Endothelial cell of umbilical vein (primary cell): ENCODE measurements at regions not wholly inside any gene's neighbourhood (a gene's known extent, or its start where the extent isn't known, plus 50 kb on each side); places are given as distances from the start of the nearest gene placed in this dataset.

Source experiments
- BruUV-seq: library from RNA; stranded (reverse); fragments of 400-500 nt; replicated peaks from 2 replicates; lab custom pipeline; 2021; lab: Mats Ljungman, UMichigan
- CTCF ChIA-PET: fragments of 300-600, 350-600 bp; sonication (Branson Sonifier 250); formaldehyde crosslinking; loops from one replicate; lab custom pipeline; 2021; ENCODE audit warnings: antibody characterized with exemption, inconsistent platforms; lab: Charles Lee
- POLR2A ChIA-PET: fragments of 300-600, 350-600 bp; sonication (Branson Sonifier 250); formaldehyde crosslinking; loops from one replicate; lab custom pipeline; 2021; ENCODE audit warnings: antibody characterized with exemption, inconsistent platforms; lab: Charles Lee
- DNase-seq: peaks from one replicate; pipeline ENCODE4 v3.0.0-alpha.2; 2011; ENCODE audit warnings: low read depth, low spot score
- FAIRE-seq: peaks from 2 replicates; lab custom pipeline; 2011; peaks lifted over from hg19 to GRCh38; lab: Jason Lieb, UNC
- H2AFZ ChIP-seq: 2 replicates; pipeline ENCODE4 v1.6.0; 2012; ENCODE audit warnings: low read depth, low read length, control low read depth, inconsistent platforms
- H3K27ac ChIP-seq: 2 replicates; pipeline ENCODE4 v1.5.1; 2011; ENCODE audit warnings: low read depth, mild to moderate bottlenecking, control low read depth, low read length, moderate library complexity; ENCODE audit not compliant: insufficient read depth
- H3K27me3 ChIP-seq, 2 experiments: 2 replicates each; pipeline versions ENCODE4 v1.6.0 to v1.6.1; 2011; ENCODE audit warnings: low read length in 2 of 2, mixed read lengths in 1 of 2; ENCODE audit not compliant: control insufficient read depth in 2 of 2, insufficient read depth in 2 of 2
- H3K36me3 ChIP-seq, 2 experiments: 2 replicates in 1 of 2; 3 replicates in 1 of 2; pipeline ENCODE4 v1.5.1; 2011; ENCODE audit warnings: low read length in 2 of 2, mild to moderate bottlenecking in 1 of 2, moderate library complexity in 1 of 2; ENCODE audit not compliant: control insufficient read depth in 2 of 2, insufficient read depth in 2 of 2; ENCODE audit errors: extremely low read depth in 1 of 2
- H3K4me1 ChIP-seq: 3 replicates; pipeline ENCODE4 v1.5.1; 2011; ENCODE audit warnings: mild to moderate bottlenecking, low read length; ENCODE audit not compliant: control insufficient read depth, insufficient read depth; ENCODE audit errors: extremely low read depth
- H3K4me2 ChIP-seq: 2 replicates; pipeline ENCODE4 v1.6.1; 2011; ENCODE audit warnings: low read length, control low read depth, mixed read lengths; ENCODE audit not compliant: insufficient read depth
- H3K4me3 ChIP-seq, 3 experiments: fragments of 200-600 bp in 1 of 3; sonication (generic), shearing (Covaris generic) in 1 of 3; replicated peaks in 1 of 3; 2 replicates each; pipeline ENCODE4 v1.5.1; 2011 to 2016; ENCODE audit warnings: control low read depth in 3 of 3, low read length in 3 of 3, mild to moderate bottlenecking in 2 of 3, inconsistent platforms in 1 of 3, low read depth in 1 of 3, moderate library complexity in 1 of 3; ENCODE audit not compliant: insufficient read depth in 1 of 3
- H3K79me2 ChIP-seq: 2 replicates; pipeline ENCODE4 v1.6.0; 2012; ENCODE audit warnings: low read length, inconsistent platforms; ENCODE audit not compliant: control insufficient read depth, insufficient read depth
- H3K9ac ChIP-seq: replicated peaks from 2 replicates; pipeline ENCODE3; 2011; ENCODE audit warnings: low read length, control low read depth; ENCODE audit not compliant: insufficient read depth; ENCODE audit errors: extremely low read depth
- H3K9me1 ChIP-seq: replicated peaks from 3 replicates; pipeline ENCODE4 v1.6.0; 2011; ENCODE audit warnings: mild to moderate bottlenecking, low read length; ENCODE audit not compliant: control insufficient read depth, insufficient read depth; ENCODE audit errors: extremely low read depth
- H3K9me3 ChIP-seq: replicated peaks from 2 replicates; pipeline ENCODE4 v1.5.1; 2012; ENCODE audit warnings: low read length, inconsistent platforms; ENCODE audit not compliant: control insufficient read depth, insufficient read depth
- H4K20me1 ChIP-seq: replicated peaks from 2 replicates; pipeline ENCODE3; 2011; ENCODE audit warnings: mild to moderate bottlenecking, low read length; ENCODE audit not compliant: control insufficient read depth, insufficient read depth; ENCODE audit errors: extremely low read depth
- EZH2 ChIP-seq: IDR thresholded peaks from 2 replicates; pipeline ENCODE4 v1.6.1; 2012; ENCODE audit warnings: borderline replicate concordance, low read depth, mild to moderate bottlenecking, moderate library complexity, low read length, inconsistent platforms; ENCODE audit not compliant: severe bottlenecking
- FOS ChIP-seq: IDR thresholded peaks from 2 replicates; pipeline ENCODE4 v1.6.1; 2011; ENCODE audit warnings: mild to moderate bottlenecking, low read length, moderate library complexity, borderline replicate concordance; ENCODE audit not compliant: insufficient read depth
- GATA2 ChIP-seq: IDR thresholded peaks from 2 replicates; pipeline ENCODE4 v1.7.0; 2011; ENCODE audit warnings: low read depth, mild to moderate bottlenecking, moderate library complexity, mixed read lengths, low read length; ENCODE audit not compliant: insufficient read length, insufficient read depth
- JUN ChIP-seq: IDR thresholded peaks from 2 replicates; pipeline ENCODE4 v1.6.1; 2011; ENCODE audit warnings: borderline replicate concordance, low read depth; ENCODE audit not compliant: insufficient read length, insufficient read depth
- MYC ChIP-seq: IDR thresholded peaks from one replicate; pipeline ENCODE4 v1.6.1; 2011; ENCODE audit warnings: mild to moderate bottlenecking, low read depth, low read length
- POLR2A ChIP-seq: IDR thresholded peaks from 2 replicates; pipeline ENCODE4 v1.6.1; 2012; ENCODE audit warnings: low read depth, mild to moderate bottlenecking, control low read depth, low read length
- POLR2AphosphoS5 ChIP-seq: IDR thresholded peaks from 2 replicates; pipeline ENCODE4 v1.6.1; 2012; ENCODE audit warnings: low read depth, mild to moderate bottlenecking, control low read depth, low read length, moderate library complexity; ENCODE audit not compliant: insufficient read depth
- dilution Hi-C: fragments of 300-500 bp; cut with MboI; formaldehyde crosslinking; loops from one replicate; pipeline ENCODE4 v1.15.0; 2019; ENCODE audit warnings: low sequenced_read_pairs; ENCODE audit not compliant: extremely low pct_ligation_motif_present
- intact Hi-C: fragments of 100-400 bp; cut with micrococcal nuclease; formaldehyde crosslinking; loops from one replicate; pipeline ENCODE4 v1.10.0; 2022
- TF ChIP-seq, protein P1 (sequence below): IDR thresholded peaks from 2 replicates; pipeline ENCODE4 v1.6.1; 2011; ENCODE audit not compliant: insufficient read depth, insufficient read length
- TF ChIP-seq, protein P2 (sequence below), 2 donors: IDR thresholded peaks; 1 replicate in 1 of 2; 2 replicates in 1 of 2; pipeline ENCODE4 v1.5.1; 2011; ENCODE audit warnings: low read length in 2 of 2, mild to moderate bottlenecking in 2 of 2, moderate library complexity in 2 of 2, control low read depth in 1 of 2, inconsistent platforms in 1 of 2, low read depth in 1 of 2; ENCODE audit not compliant: insufficient read depth in 1 of 2; ENCODE audit errors: extremely low read depth in 1 of 2

DNA sequence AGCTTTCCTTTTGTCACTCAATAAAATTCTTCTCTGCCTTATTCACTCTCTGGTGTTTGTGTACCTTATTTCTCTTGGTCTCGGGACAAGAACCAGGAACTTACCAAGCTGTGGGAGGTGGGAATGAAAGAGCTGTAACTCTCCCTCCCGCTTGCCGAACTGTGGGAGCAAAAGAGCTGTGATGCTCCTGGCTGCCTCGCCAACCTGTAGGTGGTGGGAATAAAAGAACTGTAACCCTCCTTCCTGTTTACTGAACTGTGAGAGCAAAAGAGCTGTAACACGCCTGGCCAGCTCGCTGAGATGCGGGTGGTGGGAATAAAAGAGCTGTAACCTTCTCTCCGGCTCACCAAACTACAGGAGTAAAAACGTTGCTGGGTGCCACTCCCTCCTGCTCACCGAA is 314.1 kb upstream of the LRIG3 start:
- no peaks in the 10 kb centered on the region for H3K9me1 ChIP-seq
- CTCF ChIA-PET = no interaction called here

More for the DNA sequence above, 314.1 kb upstream of the LRIG3 start:
- Histone ChIP-seq H3K4me1 (no peaks in the 10 kb centered on the region), H3K4me3 (no peak overlapping the region), H3K9ac (no peak overlapping the region), H3K36me3 (no peaks in the 10 kb centered on the region), H3K4me2 (no peak overlapping the region), H3K9me3 (no peaks in the 10 kb centered on the region), H3K27ac (no peak overlapping the region), H3K79me2 (no peaks in the 10 kb centered on the region), H3K27me3 (no peaks in the 10 kb centered on the region), H4K20me1 (no peaks in the 10 kb centered on the region), H2AFZ (no peak overlapping the region)
- no TSS peak for BruUV-seq
- no peak for FAIRE-seq
- dilution Hi-C loops (no loop called here), intact Hi-C loops (no loop called here)
- POLR2A ChIA-PET = no interaction called here
- TF ChIP-seq POLR2AphosphoS5 (no peak), MYC (no peak), GATA2 (no peak), FOS (no peak), EZH2 (no peak), JUN (no peak), POLR2A (no peak)
- TF ChIP-seq, protein P1, sequence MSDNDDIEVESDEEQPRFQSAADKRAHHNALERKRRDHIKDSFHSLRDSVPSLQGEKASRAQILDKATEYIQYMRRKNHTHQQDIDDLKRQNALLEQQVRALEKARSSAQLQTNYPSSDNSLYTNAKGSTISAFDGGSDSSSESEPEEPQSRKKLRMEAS = no peak
- TF ChIP-seq, protein P2, sequence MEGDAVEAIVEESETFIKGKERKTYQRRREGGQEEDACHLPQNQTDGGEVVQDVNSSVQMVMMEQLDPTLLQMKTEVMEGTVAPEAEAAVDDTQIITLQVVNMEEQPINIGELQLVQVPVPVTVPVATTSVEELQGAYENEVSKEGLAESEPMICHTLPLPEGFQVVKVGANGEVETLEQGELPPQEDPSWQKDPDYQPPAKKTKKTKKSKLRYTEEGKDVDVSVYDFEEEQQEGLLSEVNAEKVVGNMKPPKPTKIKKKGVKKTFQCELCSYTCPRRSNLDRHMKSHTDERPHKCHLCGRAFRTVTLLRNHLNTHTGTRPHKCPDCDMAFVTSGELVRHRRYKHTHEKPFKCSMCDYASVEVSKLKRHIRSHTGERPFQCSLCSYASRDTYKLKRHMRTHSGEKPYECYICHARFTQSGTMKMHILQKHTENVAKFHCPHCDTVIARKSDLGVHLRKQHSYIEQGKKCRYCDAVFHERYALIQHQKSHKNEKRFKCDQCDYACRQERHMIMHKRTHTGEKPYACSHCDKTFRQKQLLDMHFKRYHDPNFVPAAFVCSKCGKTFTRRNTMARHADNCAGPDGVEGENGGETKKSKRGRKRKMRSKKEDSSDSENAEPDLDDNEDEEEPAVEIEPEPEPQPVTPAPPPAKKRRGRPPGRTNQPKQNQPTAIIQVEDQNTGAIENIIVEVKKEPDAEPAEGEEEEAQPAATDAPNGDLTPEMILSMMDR (IDR thresholded peaks at IDR 0.05; ENCODE audit: extremely low read depth in 1 of 2, insufficient read depth in 1 of 2, low read depth in 1 of 2, low read length in 2 of 2) = no peak
- DNase-seq = no peak
